Stimulated activated CD4-positive, alpha-beta T cell treated with anti-CD3 and anti-CD28 coated beads, Interleukin-12 subunit alpha, Interleukin-12 subunit beta, amount 100 ng/mL, for 48 hours (primary cell): ENCODE measurements at regions not wholly inside any gene's neighbourhood (a gene's known extent, or its start where the extent isn't known, plus 50 kb on each side); places are given as distances from the start of the nearest gene placed in this dataset.

Experiments used
- DNase-seq, 3 donors: peaks; one replicate each; pipeline ENCODE4 v3.0.0-alpha.2; 2020; ENCODE audit warnings: low read depth in 2 of 3, low spot score in 1 of 3

DNA sequence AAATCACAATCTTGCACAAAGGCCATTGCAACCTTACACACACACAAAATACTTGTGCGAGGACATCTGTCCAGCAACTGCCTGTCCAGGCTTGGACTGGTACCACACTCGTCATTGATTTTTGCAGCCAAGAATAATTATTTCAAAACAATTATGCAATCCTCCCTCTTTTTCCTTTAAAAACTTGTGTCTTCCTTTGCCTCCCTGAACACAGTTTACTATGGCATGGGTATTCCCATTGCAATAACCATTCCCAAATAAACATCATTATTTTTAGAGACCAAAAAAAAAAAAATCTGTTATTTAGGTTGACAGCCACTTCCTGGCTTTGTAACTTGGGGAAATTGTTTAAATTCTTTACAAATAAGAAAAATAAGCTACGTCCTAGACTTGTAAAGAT lies 54.0 kb downstream of the C11orf91 start:
- no peak for DNase-seq

DNA sequence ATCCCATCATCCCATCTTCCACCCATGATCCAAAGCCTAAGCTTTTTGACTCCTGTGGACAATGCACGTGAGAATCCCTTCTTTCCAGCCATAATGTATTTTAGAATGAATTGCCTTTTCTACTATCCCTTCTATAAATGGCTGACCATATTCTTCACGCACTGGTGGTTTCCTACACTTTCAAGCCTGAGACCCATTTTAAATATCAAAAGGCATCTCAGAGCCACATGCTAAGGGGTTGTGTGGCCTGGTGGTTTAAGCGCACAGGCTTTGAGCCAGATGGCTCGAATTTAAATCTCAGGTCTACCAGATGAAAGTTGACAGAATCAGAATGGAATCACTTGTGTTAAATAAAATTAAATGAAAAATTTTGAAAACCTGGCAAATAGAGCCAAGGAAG lies 54.5 kb downstream of the C11orf91 start:
- DNase-seq = no peak

DNA sequence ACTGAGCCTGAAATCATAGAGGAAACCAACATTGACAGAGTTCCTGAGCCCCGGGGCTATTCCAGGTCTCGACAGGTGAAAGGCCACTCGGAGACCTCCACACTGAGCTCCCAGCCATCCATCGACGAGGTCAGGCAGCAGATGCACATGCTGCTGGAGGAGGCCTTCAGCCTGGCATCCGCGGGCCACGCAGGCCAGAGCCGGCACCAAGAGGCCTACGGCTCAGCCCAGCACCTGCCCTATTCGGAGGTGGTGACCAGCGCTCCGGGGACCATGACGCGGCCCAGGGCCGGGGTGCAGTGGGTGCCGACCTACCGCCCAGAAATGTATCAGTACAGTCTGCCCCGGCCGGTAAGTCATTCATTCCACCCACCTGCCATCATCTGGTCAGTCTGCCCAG lies 54.9 kb downstream of the C11orf91 start:
- no peak for DNase-seq

DNA sequence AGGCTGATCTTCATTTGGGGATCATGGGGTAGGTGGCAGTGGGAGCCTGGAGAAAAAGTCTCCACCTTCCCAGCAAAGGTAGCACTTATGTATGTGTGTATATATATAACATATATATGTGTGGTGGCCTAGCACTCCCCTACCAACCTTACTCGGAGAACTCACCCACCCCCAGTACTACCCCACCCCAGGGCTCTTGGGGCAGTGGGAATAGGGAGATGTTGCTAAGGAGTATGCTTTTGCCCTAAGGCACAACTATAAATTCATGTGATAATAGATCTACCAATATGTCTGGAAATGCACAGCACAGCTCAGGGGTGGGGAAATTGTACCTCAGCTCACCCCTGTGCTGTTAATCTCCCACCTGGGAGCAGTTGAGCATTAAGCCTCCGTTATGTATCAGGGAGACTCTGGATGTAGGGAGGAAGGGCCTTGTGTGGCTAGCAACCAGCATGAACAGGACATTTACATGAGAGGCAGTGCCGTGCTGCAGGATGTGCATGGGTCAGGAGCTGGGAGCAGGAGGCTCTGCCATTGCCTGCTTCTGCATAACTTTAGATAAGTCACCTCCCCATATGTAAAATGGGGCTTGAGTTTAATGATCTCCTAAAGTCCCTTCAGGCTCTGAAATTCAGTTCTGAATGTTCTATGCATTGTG lies 57.3 kb downstream of the C11orf91 start:
- DNase-seq = no peak

DNA sequence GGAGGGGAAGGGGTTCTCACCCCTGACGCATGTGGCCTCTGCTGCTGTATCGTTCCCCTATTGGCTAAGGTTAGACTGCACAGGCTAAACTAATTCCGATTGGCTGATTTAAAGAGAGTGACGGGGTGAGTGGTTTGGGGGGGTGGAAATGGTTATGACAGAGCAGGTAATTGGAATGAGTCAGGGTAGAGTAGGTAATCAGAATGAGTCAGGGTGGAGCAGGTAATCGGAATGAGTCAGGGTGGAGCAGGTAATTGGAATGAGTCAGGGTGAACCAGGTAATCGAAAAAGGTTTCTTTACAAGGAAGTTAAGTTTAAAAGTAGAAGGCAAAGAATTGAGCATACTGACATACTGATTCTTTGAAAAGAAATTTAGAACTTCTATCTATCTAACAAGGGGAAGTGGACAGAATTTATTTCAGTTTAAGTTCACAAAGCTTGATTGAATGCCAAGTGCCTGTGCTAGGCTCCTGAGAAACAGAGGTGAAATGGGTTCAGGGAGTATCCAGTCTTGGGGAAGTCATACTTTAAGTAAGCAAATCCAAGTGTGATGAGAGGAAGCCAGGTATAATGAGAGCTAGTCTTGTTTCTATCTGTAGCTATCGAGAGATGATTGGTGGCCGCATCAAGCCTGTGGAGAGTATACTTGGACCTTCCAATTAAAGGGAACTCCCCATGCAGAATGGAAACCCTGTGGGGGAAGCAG lies 58.0 kb downstream of the C11orf91 start:
- no peak for DNase-seq

DNA sequence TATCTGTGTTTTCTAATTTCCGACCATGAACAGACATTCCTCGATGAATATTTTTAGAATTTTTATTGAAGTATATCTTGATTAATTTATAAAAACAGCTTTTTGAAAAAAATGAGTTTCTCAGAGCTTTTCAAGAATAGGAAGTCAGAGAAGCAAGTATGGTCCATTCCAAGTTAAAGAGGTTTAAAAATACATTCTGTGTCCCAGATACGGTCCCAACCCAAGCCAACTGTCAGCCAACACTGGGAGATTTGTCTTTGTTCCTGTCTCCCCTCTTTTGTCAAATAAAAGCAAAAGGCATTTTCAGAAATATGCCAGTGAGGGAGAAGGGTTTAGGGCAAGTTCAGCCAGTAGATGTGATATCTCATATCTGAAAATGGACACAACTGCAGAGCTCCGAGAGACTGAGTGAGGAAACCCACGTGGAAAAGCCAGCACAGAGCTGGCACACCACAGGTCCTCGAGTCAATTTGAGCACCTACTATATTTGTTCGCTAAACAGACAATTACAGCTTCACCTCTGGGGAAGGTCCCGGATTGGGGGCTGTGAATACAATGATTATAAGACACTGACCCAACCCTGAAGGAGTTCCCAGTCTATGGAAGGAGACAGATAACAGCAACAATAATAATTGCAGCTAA lies 59.8 kb downstream of the C11orf91 start:
- DNase-seq = no peak

DNA sequence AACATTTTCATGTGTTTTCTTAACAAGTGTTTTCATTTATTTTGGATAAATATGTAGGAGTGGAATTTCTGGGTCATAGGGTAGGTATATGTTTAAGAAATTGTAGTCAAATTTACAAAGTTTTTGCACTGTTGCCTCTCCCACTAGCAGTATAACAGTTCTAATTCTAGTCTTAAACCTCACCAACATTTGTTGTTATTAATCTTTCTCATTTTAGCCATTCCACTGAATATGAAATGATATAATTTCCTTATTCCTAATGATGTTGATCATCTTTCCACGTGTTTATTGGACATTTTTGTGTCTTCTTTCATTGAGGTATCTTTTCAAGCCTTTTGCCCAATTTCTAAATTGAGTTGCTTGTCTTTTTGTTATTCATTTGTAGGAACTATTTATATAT lies 62.0 kb downstream of the C11orf91 start:
- no peak for DNase-seq

DNA sequence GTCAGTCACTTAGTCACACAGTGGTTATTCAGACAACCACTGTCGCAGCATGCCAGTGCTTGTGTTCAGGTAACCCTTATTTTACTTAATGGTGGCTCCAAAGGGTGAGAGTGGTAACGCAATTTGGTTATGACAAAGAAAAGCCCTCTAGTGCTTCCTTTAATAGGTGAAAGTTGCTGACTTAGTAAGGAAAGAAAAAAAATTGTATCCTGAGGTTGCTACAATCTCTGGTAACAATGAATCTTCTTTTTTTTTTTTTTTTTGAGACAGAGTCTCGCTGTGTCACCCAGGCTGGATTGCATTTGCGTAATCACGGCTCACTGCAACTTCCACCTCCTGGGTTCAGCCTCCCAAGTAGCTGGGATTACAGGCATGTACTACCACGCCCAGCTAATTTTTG lies 64.5 kb downstream of the C11orf91 start:
- no peak for DNase-seq

DNA sequence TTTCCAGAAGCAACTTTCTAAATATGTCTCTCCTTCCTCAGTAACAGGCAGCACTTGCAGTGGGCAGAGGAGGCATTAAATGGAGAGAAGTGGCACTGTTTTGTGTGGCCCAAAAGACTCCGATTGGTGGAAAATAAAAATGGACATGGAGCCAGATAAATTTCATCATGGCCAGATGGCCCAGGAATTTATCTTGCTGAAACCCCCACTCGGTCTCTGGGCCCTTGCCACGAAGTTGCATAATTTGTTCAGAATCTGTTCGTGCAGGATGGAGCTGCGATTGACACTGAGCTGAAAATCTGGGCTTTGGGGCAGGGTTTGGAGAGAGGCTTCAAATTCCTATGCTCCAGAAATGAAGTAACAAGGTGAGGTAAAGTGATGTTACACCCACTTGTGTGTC lies 65.5 kb downstream of the C11orf91 start:
- no peak for DNase-seq

DNA sequence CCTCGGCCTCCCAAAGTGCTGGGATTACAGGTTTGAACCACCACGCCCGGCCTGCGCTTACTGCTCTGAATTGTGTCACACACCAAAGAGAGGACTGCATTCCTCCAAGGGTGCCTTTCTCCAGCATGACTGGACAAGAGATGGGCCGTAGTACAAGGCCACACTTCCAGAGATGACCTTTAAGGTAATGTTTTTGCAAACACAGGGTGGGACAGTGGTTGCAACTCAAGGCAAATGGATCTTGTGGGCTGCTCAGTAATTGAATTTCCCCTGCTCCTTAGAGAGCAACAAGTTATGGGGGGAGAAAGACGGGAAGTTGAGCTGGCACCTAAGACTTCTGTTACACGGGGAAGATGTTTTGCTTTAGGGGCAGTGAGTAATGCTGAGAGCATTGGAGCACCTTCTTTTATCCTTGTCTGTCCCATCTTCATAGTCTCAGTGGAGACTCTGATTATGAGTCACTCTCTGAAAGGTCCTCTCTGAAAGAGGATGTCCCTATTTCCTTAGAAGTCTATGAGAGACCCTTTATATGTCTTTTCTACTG lies 66.3 kb downstream of the C11orf91 start:
- DNase-seq = no peak

DNA sequence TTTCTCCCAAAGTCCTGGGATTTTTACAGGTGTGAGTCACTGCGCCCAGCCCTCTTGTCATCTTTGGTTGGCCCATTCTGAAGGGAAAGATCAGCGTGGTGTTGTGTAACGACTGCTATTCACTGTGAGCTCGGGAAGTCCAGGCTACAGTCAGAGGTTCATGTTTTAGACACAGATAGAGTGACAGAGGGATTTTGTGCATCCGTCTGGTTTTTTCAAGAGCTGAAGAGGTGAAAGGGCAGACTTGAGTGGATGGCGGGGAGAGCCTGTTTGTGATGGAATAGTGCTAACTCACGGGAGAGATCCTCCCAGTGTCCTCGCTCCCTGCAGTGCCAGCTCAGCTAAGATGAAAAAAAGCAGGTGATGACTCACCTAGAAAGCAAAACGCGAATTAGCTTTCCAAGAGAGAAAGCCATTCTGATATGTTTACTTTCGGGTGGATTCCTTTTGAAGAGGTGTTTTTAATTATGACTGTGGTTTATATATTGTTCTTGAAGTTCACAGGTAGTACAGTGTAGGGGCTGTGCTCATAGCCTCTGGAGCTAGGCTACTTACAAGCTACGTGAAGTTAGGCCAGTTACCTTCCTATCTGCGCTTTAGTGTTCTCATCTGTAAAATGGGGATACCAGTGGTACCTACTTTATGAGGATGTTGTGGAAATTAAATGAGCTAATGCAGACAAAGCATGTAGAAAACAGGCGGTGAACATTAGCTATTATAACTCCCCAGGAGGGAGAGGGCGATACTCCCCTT lies 67.2 kb downstream of the C11orf91 start:
- DNase-seq = no peak

DNA sequence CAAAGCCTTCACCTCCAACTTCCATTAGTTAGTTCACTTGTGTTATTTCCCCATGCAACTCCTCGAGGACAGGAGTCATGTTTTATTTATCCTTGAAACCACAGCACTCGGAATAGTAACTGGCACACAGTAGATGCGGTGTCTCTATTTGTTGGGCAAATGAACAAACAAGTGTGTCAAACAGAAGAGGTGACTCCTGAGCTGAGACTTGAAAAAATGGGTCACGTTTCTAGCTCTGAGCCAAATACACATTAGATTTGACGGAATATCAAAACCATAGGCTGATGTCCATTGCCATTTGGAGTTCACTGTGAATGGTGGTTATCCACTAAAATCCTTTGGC lies 68.9 kb downstream of the C11orf91 start:
- DNase-seq = no peak

DNA sequence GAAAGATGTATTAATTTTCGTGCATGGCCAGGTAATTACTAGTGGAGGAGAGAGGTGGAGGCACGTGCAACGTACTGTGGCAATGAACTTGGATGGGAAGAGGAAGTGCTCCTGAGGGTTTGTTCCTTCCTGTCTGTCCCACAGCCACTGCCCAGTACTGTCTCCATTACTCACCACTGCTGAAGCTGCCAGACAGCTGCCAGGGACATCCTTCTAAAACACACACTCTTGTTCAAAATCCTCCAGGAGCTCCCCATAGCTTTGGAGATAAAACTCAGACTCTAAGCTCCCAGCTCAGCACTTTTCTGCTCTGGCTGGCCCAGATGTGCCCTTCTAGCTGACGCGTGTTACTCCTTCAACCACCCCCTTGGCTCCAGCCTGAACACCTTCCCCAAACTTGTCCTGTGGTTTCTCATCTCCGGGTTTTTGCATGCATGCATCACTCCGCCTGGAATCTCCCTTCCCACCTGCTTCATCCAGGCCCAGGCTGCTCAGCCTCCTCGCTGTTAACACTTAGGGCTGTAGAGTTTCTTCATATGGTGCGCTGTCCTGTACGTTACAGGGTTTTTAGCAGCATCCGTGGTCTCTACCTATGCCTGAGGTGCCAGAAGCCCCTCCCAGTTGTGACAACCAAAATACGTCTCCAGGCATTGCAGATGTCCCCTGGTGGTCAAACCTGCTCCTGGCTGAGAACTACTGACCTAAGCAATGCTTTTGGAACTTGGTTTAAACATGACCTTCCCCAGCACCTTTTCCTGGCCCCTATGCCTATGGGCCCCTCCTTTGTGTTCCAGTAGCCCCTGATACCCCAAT lies 69.5 kb downstream of the C11orf91 start:
- DNase-seq = no peak

DNA sequence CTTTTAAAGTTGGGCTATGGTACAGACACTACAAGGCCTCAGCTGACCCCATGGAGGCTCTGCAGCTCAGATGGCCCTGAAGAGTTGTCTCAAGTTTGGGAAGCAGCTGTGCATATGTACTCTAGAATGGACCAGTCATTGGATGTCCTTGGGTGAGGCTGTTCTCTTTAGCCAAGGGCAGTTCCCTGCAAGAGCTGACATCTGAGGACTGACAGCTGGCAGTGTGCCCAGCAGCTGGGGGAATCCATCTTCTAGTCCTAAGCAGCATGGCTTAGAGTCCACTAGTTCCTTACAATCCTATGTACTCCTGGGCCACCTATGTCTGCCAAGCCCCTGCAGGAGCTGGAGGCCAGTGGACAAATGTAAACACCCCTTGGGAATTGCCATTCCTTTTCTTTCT lies 76.5 kb downstream of the C11orf91 start:
- no peak for DNase-seq

DNA sequence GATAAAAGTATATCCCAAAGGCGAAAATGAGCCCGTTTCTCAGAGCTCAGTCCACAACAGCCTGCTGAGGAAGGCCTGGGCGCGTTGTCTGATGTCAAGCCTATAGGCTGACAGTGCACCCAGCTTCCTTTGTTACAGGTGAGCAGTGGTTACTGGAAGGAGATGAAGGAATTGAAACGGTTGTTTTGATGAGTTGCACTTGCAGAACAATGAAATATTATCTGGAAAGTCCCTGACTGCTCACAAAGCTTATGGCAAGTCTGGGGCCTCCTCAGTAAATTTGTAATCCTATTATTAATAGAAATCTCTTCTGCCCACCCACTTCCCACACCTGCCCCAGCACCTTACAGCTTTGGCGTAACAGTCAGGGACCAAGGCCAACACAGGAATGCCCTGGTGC lies 77.8 kb downstream of the C11orf91 start:
- DNase-seq = no peak

DNA sequence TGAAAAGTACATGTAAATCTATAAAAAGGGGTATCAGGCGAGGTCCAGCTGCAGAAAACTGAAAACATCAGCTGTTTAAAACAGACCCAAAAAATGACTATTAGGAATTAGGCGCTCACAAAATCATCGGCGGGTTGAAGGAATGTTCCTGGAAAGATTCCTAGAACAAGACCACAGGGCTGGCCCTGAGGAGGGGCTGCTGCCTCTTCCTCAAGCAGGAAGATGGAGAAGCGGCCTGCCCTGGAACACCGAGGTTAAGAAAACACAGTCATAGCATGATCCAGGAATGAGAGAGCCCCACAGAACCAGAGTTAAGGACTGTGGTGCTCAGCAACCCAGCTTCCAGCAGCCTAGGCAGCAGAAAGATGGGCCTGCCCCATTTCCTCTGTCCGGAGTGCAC lies 78.4 kb downstream of the C11orf91 start:
- no peak for DNase-seq

DNA sequence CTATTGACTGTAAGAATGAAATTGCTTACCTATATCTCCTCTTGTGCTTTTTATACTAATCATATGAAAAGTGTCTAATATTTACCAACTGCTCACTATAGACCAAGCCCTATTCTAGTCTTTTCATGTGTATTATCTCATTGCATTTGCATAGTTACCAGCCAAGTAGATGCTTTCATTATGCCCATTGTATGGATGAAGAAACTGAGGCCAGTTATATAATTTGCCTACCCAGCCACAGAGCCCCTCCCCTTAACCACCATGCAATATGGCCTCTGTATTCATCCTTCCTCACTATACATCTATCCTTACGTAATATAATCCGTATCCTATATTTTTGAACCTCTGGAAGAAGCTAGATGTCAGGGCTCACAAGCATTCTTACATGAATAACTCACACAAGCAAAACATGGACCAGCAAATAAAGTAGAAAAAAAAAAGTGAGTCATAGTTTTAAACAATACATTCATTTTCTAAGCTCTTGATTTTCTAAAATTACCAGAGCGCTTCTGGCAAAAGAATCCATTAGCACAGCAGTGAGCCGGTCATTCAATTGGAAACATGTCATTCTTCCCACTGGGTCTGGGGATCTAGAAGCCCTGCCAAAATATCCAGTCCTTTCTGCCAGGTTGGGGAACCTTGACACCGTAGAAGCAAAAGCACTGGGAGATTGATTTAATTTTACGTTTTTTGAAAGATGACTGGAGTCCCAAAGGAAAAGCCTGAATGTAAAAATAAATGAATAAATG lies 80.0 kb downstream of the C11orf91 start:
- no peak for DNase-seq

DNA sequence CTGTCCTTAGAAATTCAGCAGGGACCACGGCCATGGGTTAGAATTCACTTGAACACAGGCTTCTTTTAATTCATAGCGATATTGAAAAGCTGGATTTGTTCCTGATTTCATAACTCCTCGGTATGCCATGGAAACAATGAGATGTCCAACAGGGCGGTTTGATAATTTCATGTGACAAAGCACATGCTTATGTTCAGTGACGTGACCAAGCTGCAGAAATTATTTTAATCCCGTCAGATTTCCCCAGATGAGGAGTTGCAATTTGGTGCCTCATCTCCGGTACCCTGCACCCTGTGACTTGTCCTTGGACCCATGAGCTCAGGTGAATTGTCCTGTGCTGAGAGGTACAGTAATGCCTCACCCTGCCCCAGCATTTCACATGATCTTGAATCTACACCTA lies 81.7 kb downstream of the C11orf91 start:
- no peak for DNase-seq

DNA sequence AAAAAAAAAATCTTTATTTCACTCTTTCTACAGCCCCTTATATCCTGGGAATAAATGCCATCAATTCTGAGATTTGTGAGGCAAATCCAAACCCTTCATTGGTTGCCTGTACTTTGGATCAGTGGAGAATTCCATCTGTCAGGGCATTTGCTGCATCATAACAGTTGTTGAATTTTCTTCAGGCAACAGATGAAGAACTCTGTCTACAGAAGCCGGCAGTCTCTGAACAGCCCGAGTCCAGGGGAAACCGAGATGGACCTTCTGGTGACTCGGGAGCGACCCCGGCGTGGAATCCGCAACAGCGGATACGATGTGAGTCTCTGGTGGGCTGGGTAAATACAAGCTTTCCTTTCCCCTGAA lies 82.3 kb downstream of the C11orf91 start:
- no peak for DNase-seq

DNA sequence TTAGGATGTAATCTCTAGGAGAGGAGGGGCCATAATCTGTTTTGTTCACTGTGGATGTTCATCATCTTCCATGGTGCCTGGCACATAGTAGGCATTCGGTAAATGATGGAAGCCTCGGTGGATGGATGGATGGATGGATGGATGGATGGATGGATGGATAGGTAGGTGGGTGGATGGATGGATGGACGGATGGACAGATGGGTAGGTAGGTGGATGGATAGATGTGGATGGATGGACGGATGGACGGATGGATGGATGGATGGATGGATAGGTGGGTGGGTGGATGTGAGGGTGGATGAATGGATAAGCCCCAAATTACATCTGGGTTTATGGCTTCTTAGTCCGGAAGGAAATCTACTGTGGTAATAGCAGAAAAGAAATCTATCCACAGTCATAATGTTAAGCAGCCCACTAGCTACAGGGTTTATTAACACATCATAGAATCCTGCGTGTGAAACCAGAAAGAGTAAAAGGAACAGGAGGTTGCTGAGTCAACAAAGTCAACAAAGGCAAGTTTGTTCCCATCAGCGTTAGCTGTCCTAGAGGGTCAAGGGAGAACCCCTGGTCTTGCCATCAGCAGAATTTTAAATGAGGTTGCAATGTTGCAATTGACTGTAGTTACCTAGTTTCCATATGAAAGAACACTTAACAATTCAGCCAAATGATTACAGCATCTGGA lies 82.8 kb downstream of the C11orf91 start:
- no peak for DNase-seq
